GM12878 (cell line): ENCODE measurements at regions not wholly inside any gene's neighbourhood (a gene's known extent, or its start where the extent isn't known, plus 50 kb on each side); places are given as distances from the start of the nearest gene placed in this dataset.

Source experiments
- ATAC-seq: fragments of 200-7000 bp; cut with Tn5 transposase; 3 replicates; pipeline ENCODE4 v1.9.1; 2020; ENCODE audit warnings: mild to moderate bottlenecking, moderate library complexity
- BruUV-seq: library from RNA; stranded (reverse); fragments of 400-500 nt; replicated peaks from 2 replicates; lab custom pipeline; 2021; lab: Mats Ljungman, UMichigan
- CTCF ChIA-PET: fragments of 300-600 bp; sonication (Branson Sonifier 250); formaldehyde crosslinking; extraction: SDS; loops from one replicate; lab custom pipeline; 2021; ENCODE audit warnings: inconsistent platforms; lab: Yijun Ruan, JAX
- POLR2A ChIA-PET: fragments of 350-600 bp; formaldehyde crosslinking; extraction: SDS; loops from one replicate; lab custom pipeline; 2021; ENCODE audit warnings: inconsistent platforms; lab: Charles Lee
- RAD21 ChIA-PET: fragments of 300-600 bp; sonication (Branson Sonifier 250); formaldehyde crosslinking; loops from one replicate; lab custom pipeline; 2023; ENCODE audit warnings: antibody characterized with exemption; ENCODE audit not compliant: unreplicated experiment; lab: Charles Lee
- SMC1A ChIA-PET: fragments of 300-600 bp; sonication (Branson Sonifier 250); formaldehyde crosslinking; loops from one replicate; lab custom pipeline; 2023; ENCODE audit not compliant: unreplicated experiment, uncharacterized antibody; lab: Charles Lee
- DNase-seq: peaks from one replicate; pipeline ENCODE4 v3.0.0-alpha.2; 2011; ENCODE audit warnings: low read depth, low spot score
- FAIRE-seq: peaks from 3 replicates; lab custom pipeline; 2011; peaks lifted over from hg19 to GRCh38; lab: Jason Lieb, UNC
- H2AFZ ChIP-seq: 2 replicates; pipeline ENCODE4 v1.6.0; 2011; ENCODE audit warnings: low read depth, low read length, control low read depth; ENCODE audit not compliant: control insufficient read depth
- H3K27ac ChIP-seq: 2 replicates; pipeline ENCODE4 v1.5.1; 2011; ENCODE audit warnings: control low read depth; ENCODE audit not compliant: control insufficient read depth, insufficient read depth
- H3K27me3 ChIP-seq, 2 experiments: replicated peaks in 1 of 2; 2 replicates each; pipeline versions ENCODE4 v1.6.0 to v1.6.1; 2011; ENCODE audit warnings: low read length in 1 of 2; ENCODE audit not compliant: control insufficient read depth in 2 of 2, insufficient read depth in 2 of 2
- H3K36me3 ChIP-seq, 2 experiments: 2 replicates each; pipeline ENCODE4 v1.5.1; 2011; ENCODE audit warnings: low read length in 1 of 2; ENCODE audit not compliant: control insufficient read depth in 2 of 2, insufficient read depth in 2 of 2
- H3K4me1 ChIP-seq: 2 replicates; pipeline ENCODE4 v1.6.1; 2011; ENCODE audit warnings: mild to moderate bottlenecking, low read length, moderate library complexity, mixed read lengths; ENCODE audit not compliant: control insufficient read depth, insufficient read depth
- H3K4me2 ChIP-seq: 2 replicates; pipeline ENCODE4 v1.6.0; 2011; ENCODE audit warnings: control low read depth; ENCODE audit not compliant: control insufficient read depth, insufficient read depth
- H3K4me3 ChIP-seq: fragments of 200-600 bp; sonication (generic); 2 replicates; pipeline ENCODE4 v1.5.1; 2016
- H3K79me2 ChIP-seq: 2 replicates; pipeline ENCODE4 v1.6.0; 2011; ENCODE audit warnings: low read length; ENCODE audit not compliant: control insufficient read depth, insufficient read depth
- H3K9ac ChIP-seq: 2 replicates; pipeline ENCODE4 v1.8.0; 2011; ENCODE audit warnings: low read length, control low read depth, mixed read lengths; ENCODE audit not compliant: control insufficient read depth, insufficient read depth
- H3K9me3 ChIP-seq: replicated peaks from 3 replicates; pipeline ENCODE4 v1.5.1; 2011; ENCODE audit warnings: mild to moderate bottlenecking, low read length; ENCODE audit not compliant: control insufficient read depth, insufficient read depth
- H4K20me1 ChIP-seq: 2 replicates; pipeline ENCODE4 v1.6.0; 2011; ENCODE audit not compliant: control insufficient read depth, insufficient read depth
- BCL3 ChIP-seq: IDR thresholded peaks from 2 replicates; pipeline ENCODE4 v1.6.1; 2011; ENCODE audit warnings: borderline replicate concordance, low read depth, mild to moderate bottlenecking, moderate library complexity, low read length; ENCODE audit not compliant: insufficient read depth, poor library complexity, severe bottlenecking
- BRCA1 ChIP-seq: IDR thresholded peaks from 2 replicates; pipeline ENCODE4 v1.6.1; 2011; ENCODE audit warnings: low read depth, low read length, improper control_type of control experiment
- CREM ChIP-seq: IDR thresholded peaks from 2 replicates; pipeline ENCODE4 v1.6.1; 2014; ENCODE audit warnings: antibody characterized with exemption, low read depth
- GATAD2B ChIP-seq: fragments of 450-650 bp; conservative IDR thresholded peaks from 2 replicates; pipeline ENCODE4 v1.6.1; 2017; ENCODE audit warnings: low read depth, mild to moderate bottlenecking, moderate library complexity
- HDAC6 ChIP-seq: fragments of 200-600 bp; sonication (generic); IDR thresholded peaks from one replicate; pipeline ENCODE4 v1.8.0; 2017; ENCODE audit warnings: antibody characterized with exemption; ENCODE audit not compliant: unreplicated experiment
- IKZF2 ChIP-seq, 2 experiments: fragments of 450-650 bp; IDR thresholded peaks; 2 replicates each; pipeline ENCODE4 v1.6.1; 2017; ENCODE audit warnings: mild to moderate bottlenecking in 2 of 2, moderate library complexity in 2 of 2
- PBX3 ChIP-seq: IDR thresholded peaks from 2 replicates; pipeline ENCODE4 v1.6.1; 2011; ENCODE audit warnings: mild to moderate bottlenecking, low read depth, low read length, moderate library complexity; ENCODE audit not compliant: insufficient replicate concordance
- POLR2AphosphoS5 ChIP-seq: IDR thresholded peaks from 2 replicates; pipeline ENCODE4 v1.6.1; 2011; ENCODE audit warnings: mild to moderate bottlenecking, low read length, inconsistent platforms
- RELA ChIP-seq: fragments of 450-650 bp; IDR thresholded peaks from 2 replicates; pipeline ENCODE4 v1.8.0; 2014; ENCODE audit warnings: borderline replicate concordance; ENCODE audit not compliant: partially characterized antibody
- TCF3 ChIP-seq: IDR thresholded peaks from 2 replicates; pipeline ENCODE4 v1.6.1; 2012; ENCODE audit warnings: low read depth, mild to moderate bottlenecking, low read length, borderline replicate concordance; ENCODE audit not compliant: insufficient read depth
- ZBED1 ChIP-seq: IDR thresholded peaks from 2 replicates; pipeline ENCODE4 v1.6.1; 2016; ENCODE audit warnings: borderline replicate concordance
- ZNF384 ChIP-seq: IDR thresholded peaks from 2 replicates; pipeline ENCODE4 v1.6.1; 2012; ENCODE audit warnings: low read depth, mild to moderate bottlenecking, low read length, improper control_type of control experiment, borderline replicate concordance
- ZSCAN29 ChIP-seq: fragments of 450-650 bp; IDR thresholded peaks from 2 replicates; pipeline ENCODE4 v1.6.1; 2017; ENCODE audit warnings: mild to moderate bottlenecking, moderate library complexity
- WGBS: methylation state at CpG from one replicate; pipeline ENCODE4 v1.1.6; 2016; ENCODE audit warnings: low lambda C conversion rate; ENCODE audit not compliant: insufficient replicate concordance, insufficient coverage; ENCODE audit errors: missing lambda C conversion rate; 5-methylcytosine and 5-hydroxymethylcytosine counted together
- in situ Hi-C: fragments of 300-500 bp; cut with MboI; formaldehyde crosslinking; loops from 9 replicates; pipeline ENCODE4 v1.14.3; 2018; ENCODE audit warnings: mixed read lengths
- intact Hi-C: fragments of 100-400 bp; cut with micrococcal nuclease; formaldehyde crosslinking; loops from one replicate; pipeline ENCODE4 v1.14.2; 2022; ENCODE audit not compliant: unreplicated experiment

- POLR2A ChIA-PET: no interaction called here
These were observed 615.4 kb downstream of the RWDD3 start for GRCh38 chr1:95849439-95849838.

GRCh38 chr1:95850165-95850649 is 616.2 kb downstream of the RWDD3 start:
- ChIA-PET CTCF (no interaction called here), POLR2A (no interaction called here), SMC1A (no interaction called here), RAD21 (no interaction called here)
- ATAC-seq: no peak
- TF ChIP-seq CREM (no peak), GATAD2B (no peak), BRCA1 (no peak), ZNF384 (no peak), PBX3 (no peak)
- in situ Hi-C loops: no loop called here
- no peak overlapping the region for H3K9ac ChIP-seq
- FAIRE-seq: no peak
- no peak overlapping the region for H3K4me3 ChIP-seq
- no TSS peak for BruUV-seq
- H4K20me1 ChIP-seq: no peaks in the 10 kb centered on the region
- H3K9me3 ChIP-seq: no peaks in the 10 kb centered on the region; the same call in 2 of the 3 replicates
- H3K27me3 ChIP-seq: no peaks in the 10 kb centered on the region
- H2AFZ ChIP-seq: no peak overlapping the region
- no peaks in the 10 kb centered on the region for H3K4me1 ChIP-seq
- WGBS: 17% methylated on average over 1 of the region's 1 CpG
- no peak overlapping the region for H3K4me2 ChIP-seq
- no peak for DNase-seq
- H3K36me3 ChIP-seq: no peaks in the 10 kb centered on the region
- intact Hi-C loops: no loop called here
- no peak overlapping the region for H3K27ac ChIP-seq
- no peaks in the 10 kb centered on the region for H3K79me2 ChIP-seq

More at GRCh38 chr1:95849439-95849838, 615.4 kb downstream of the RWDD3 start:
- no peaks in the 10 kb centered on the region for H4K20me1 ChIP-seq
- CTCF ChIA-PET: no interaction called here
- no peak overlapping the region for H2AFZ ChIP-seq
- no peaks in the 10 kb centered on the region; the same call in 2 of the 3 replicates for H3K9me3 ChIP-seq
- H3K36me3 ChIP-seq: no peaks in the 10 kb centered on the region
- H3K27me3 ChIP-seq: no peaks in the 10 kb centered on the region
- no peak overlapping the region for H3K9ac ChIP-seq
- no peaks in the 10 kb centered on the region for H3K4me1 ChIP-seq
- no peak overlapping the region for H3K27ac ChIP-seq
- no TSS peak for BruUV-seq
- H3K79me2 ChIP-seq: no peaks in the 10 kb centered on the region
- H3K4me2 ChIP-seq: no peak overlapping the region
- intact Hi-C loops: no loop called here
- WGBS: 18% methylated on average over 2 of the region's 2 CpGs
- in situ Hi-C loops: no loop called here
- DNase-seq: no peak
- TF ChIP-seq POLR2AphosphoS5 (no peak), HDAC6 (no peak), RELA (no peak), ZSCAN29 (no peak), ZBED1 (no peak), BCL3 (no peak), TCF3 (no peak), IKZF2 (IDR thresholded peaks at IDR 0.05) (no peak)
- TF ChIP-seq, all 136 proteins: peak for 0
- ChIA-PET RAD21 (no interaction called here), SMC1A (no interaction called here)
- H3K4me3 ChIP-seq: no peak overlapping the region
- no peak for ATAC-seq
- FAIRE-seq: no peak
